ENCODE measurements at regions not wholly inside any gene's neighbourhood (a gene's known extent, or its start where the extent isn't known, plus 50 kb on each side); places are given as distances from the start of the nearest gene placed in this dataset.

- no peak for ATAC-seq (ENCODE audit: low read depth)
- no peaks in the 10 kb centered on the region for H3K4me1 ChIP-seq (ENCODE audit: control insufficient read depth in 2 of 2, insufficient read depth in 2 of 2, low read length in 2 of 2)
- ChIA-PET CTCF (no interaction called here), POLR2A (no interaction called here)
- no peaks in the 10 kb centered on the region for H3K27me3 ChIP-seq (replicated peaks in 1 of 4; ENCODE audit: control extremely low read depth in 1 of 4, control insufficient read depth in 3 of 4, insufficient read depth in 4 of 4, low read length in 3 of 4)
- intact Hi-C loops (cut with micrococcal nuclease): no loop called here
- H3K4me3 ChIP-seq (ENCODE audit: control extremely low read depth in 1 of 5, extremely low read depth in 1 of 5, insufficient read depth in 1 of 5, low read depth in 2 of 5, low read length in 4 of 5): no peak overlapping the region
- Mint-ChIP-seq H3K9me3 (ENCODE audit: insufficient read depth) (peaks cover 2% of the 10 kb centered on the region), H3K27ac (no peak overlapping the region), H3K4me3 (no peak overlapping the region), H3K4me1 (no peaks in the 10 kb centered on the region), H3K27me3 (no peaks in the 10 kb centered on the region)
- no peaks in the 10 kb centered on the region for H3K79me2 ChIP-seq (ENCODE audit: control insufficient read depth, insufficient read depth, low read length)
- no peaks in the 10 kb centered on the region for H4K20me1 ChIP-seq (ENCODE audit: control insufficient read depth, insufficient read depth, low read length, poor library complexity, severe bottlenecking)
- WGBS (ENCODE audit: insufficient coverage): 94% methylated on average over 2 of the region's 8 CpGs
- no peak overlapping the region for H3K9ac ChIP-seq (ENCODE audit: low read length)
- H3K4me2 ChIP-seq (replicated peaks; ENCODE audit: low read depth, low read length, poor library complexity, severe bottlenecking): no peak overlapping the region
- H3K27ac ChIP-seq (ENCODE audit: low read length in 2 of 2): no peak overlapping the region
- H3K9me3 ChIP-seq (ENCODE audit: control extremely low read depth in 1 of 3, control insufficient read depth in 2 of 3, insufficient read depth in 1 of 3, low read length in 2 of 3): no peaks in the 10 kb centered on the region
- no peak for DNase-seq
- no peak overlapping the region for H2AFZ ChIP-seq (ENCODE audit: insufficient read depth, low read depth, low read length, poor library complexity, severe bottlenecking)
- H3K36me3 ChIP-seq (replicated peaks in 1 of 2; ENCODE audit: control extremely low read depth in 1 of 2, control insufficient read depth in 1 of 2, extremely low read depth in 1 of 2, insufficient read depth in 2 of 2, low read length in 1 of 2): no peaks in the 10 kb centered on the region
- TF ChIP-seq CTCF (IDR thresholded peaks at IDR 0.05) (no peak), EZH2 (IDR thresholded peaks at IDR 0.05; ENCODE audit: borderline replicate concordance, insufficient read depth, low read depth, low read length, poor library complexity, severe bottlenecking) (no peak)
Measured at GRCh38 chr9:86755561-86755941, 191.8 kb downstream of the GAS1 start.

GRCh38 chr9:86754581-86755560 lies 192.4 kb downstream of the GAS1 start:
- Mint-ChIP-seq H3K27me3 (no peaks in the 10 kb centered on the region), H3K4me3 (no peak overlapping the region), H3K27ac (no peak overlapping the region), H3K4me1 (no peaks in the 10 kb centered on the region), H3K9me3 (ENCODE audit: insufficient read depth) (peaks cover under 1% of the 10 kb centered on the region)
- Histone ChIP-seq H2AFZ (ENCODE audit: insufficient read depth, low read depth, low read length, poor library complexity, severe bottlenecking) (no peak overlapping the region), H4K20me1 (ENCODE audit: control insufficient read depth, insufficient read depth, low read length, poor library complexity, severe bottlenecking) (no peaks in the 10 kb centered on the region), H3K36me3 (replicated peaks in 1 of 2; ENCODE audit: control extremely low read depth in 1 of 2, control insufficient read depth in 1 of 2, extremely low read depth in 1 of 2, insufficient read depth in 2 of 2, low read length in 1 of 2) (no peaks in the 10 kb centered on the region), H3K9ac (ENCODE audit: low read length) (no peak overlapping the region), H3K27me3 (replicated peaks in 1 of 4; ENCODE audit: control extremely low read depth in 1 of 4, control insufficient read depth in 3 of 4, insufficient read depth in 4 of 4, low read length in 3 of 4) (no peaks in the 10 kb centered on the region), H3K4me2 (replicated peaks; ENCODE audit: low read depth, low read length, poor library complexity, severe bottlenecking) (no peak overlapping the region), H3K27ac (ENCODE audit: low read length in 2 of 2) (no peak overlapping the region), H3K79me2 (ENCODE audit: control insufficient read depth, insufficient read depth, low read length) (no peaks in the 10 kb centered on the region), H3K4me3 (ENCODE audit: control extremely low read depth in 1 of 5, extremely low read depth in 1 of 5, insufficient read depth in 1 of 5, low read depth in 2 of 5, low read length in 4 of 5) (no peak overlapping the region), H3K9me3 (ENCODE audit: control extremely low read depth in 1 of 3, control insufficient read depth in 2 of 3, insufficient read depth in 1 of 3, low read length in 2 of 3) (no peaks in the 10 kb centered on the region), H3K4me1 (ENCODE audit: control insufficient read depth in 2 of 2, insufficient read depth in 2 of 2, low read length in 2 of 2) (no peaks in the 10 kb centered on the region)
- CTCF ChIA-PET: no interaction called here
- no peak for ATAC-seq (ENCODE audit: low read depth)
- TF ChIP-seq CTCF (IDR thresholded peaks at IDR 0.05) (no peak), EZH2 (IDR thresholded peaks at IDR 0.05; ENCODE audit: borderline replicate concordance, insufficient read depth, low read depth, low read length, poor library complexity, severe bottlenecking) (no peak)
- intact Hi-C loops (cut with micrococcal nuclease): no loop called here
- no peak for DNase-seq
- WGBS (ENCODE audit: insufficient coverage): 51% methylated on average over 2 of the region's 6 CpGs
- POLR2A ChIA-PET: no interaction called here
